NCI-H1092 (cell line): ENCODE measurements at regions not wholly inside any gene's neighbourhood (a gene's known extent, or its start where the extent isn't known, plus 50 kb on each side); places are given as distances from the start of the nearest gene placed in this dataset.

Experiments used
- DNase-seq: peaks from one replicate; lab custom pipeline; 2025; lab: John Stamatoyannopoulos, UW

DNA sequence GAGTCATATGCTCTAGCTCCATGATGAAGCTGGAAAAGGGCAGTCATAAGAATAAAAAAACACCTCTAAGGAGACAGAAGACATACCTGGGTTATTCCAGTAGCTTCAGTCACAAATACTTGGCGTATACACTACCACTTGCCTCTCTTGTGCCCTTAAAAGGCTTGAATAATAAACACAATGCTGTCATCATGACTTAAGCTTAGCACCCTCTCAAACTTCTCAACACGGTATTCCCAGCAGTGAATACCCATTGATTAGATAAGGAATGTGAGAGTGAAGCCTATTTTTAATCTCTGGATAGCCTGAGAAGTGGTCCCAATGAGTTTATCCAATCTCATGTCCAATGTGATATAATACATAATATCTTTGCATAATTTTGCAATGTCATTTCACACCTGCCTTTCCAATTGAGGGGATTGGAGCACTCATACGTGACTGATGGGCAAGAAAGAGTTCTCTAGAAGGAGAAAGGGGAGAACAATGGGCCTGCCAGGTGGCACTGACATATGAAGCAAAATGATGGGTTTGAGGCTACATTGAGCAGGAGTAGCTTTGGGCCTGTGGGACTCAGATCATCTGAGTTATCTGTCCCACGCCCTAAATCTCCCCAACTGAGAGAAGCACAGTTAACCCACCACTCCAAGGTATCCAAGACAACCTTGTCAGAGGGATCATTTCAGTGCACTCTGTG, 298.6 kb upstream of the DAB1 start:
- DNase-seq = no peak

DNA sequence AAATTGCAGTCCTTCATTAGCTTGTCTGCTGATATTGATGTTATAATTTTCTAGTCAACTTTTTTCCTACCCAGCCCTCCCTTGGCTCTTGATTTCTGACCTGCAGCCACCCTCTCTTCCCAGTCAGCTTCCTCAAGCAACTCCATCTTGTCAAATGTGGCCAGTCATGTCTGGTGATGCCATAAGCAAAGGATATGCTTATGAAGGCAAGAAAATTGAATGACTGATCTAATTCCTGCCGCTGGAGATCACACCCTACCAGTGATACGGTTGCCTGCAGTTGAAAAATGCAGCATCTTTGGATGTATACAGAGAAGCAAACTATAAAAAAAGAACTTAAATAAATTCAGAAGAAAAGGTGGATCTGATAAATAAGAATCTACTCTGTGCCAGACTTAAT, 297.1 kb upstream of the DAB1 start:
- no peak for DNase-seq

GRCh38 chr1:57719274-57719673, 295.4 kb upstream of the DAB1 start:
- no peak for DNase-seq

DNA sequence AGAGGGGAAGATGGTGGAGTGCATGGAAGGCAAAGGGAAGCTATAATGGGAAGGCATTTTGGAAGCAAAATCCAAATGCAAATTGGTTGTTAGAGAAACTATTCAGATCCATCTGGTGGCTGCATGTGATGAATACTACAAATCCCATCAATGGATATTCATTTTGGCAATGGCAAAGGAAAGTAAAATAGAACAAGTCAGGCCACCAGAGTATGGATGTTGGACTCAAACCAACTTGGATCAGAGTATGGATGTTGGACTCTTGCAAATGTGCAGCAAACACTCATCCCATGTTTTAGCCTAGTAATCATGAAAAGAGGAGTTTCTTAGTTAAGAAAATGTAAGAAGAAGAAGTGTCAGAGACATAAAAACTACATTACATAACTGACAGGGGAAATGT, 289.6 kb upstream of the DAB1 start:
- DNase-seq = no peak

- no peak for DNase-seq
Measured at GRCh38 chr1:57712846-57713245, 289.0 kb upstream of the DAB1 start.

DNA sequence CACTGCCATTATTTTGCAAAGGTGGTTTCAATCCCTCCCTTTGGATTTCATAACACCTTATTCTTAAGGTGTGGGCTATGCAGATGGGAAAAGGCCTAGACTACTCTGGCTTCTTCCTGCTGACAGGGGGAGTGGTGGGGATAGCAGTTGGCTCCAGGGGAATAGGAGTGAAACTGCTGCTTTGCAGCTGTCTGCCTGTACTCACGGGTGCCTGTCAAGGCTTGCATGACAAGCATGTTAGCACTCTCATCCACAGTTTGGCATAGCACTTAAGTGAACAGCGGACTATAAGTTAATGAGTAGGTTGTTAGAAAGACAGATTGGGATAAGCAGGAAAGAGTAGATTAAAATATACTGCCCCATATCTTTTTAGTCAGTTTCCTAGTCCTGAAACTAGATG, 287.5 kb upstream of the DAB1 start:
- no peak for DNase-seq

DNA sequence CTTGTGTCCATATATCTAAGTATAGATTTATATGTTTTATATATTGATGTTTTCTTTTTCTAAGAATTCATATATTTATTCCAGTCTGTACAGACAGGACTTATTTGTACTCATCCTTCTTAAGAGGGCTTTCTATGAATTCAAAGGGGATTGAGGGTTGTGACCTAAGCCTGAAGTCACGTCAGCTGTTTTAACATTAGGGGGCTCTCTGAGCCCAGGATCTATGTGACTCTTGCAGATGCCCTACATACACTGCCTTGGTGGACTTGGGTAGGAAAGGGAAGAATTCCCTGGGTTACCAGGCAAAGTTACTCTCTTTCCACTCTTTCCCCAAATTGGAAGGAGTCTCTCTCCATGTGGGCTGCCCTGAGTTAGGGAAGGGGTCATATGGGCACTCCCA, 283.8 kb upstream of the DAB1 start:
- no peak for DNase-seq

DNA sequence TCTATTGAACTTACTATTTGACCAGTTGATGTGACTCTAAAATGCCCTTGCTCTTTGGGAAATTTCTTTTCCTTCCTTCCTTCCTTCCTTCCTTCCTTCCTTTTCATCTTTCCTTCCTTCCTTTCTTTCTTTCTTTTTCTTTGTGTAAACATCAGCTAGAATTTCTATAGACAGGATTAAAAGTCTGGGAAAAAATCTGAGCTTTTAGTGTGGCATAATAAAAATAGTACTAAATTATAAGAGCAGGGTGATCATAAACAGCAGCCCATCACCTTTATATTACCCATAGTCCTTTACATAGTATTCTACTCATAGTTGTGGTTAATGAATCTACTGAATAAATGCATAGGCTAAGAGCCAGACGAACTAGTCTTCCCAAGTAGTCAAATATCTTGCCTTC, 281.0 kb upstream of the DAB1 start:
- no peak for DNase-seq

GRCh38 chr1:57704231-57704630, 280.4 kb upstream of the DAB1 start:
- DNase-seq = no peak

DNA sequence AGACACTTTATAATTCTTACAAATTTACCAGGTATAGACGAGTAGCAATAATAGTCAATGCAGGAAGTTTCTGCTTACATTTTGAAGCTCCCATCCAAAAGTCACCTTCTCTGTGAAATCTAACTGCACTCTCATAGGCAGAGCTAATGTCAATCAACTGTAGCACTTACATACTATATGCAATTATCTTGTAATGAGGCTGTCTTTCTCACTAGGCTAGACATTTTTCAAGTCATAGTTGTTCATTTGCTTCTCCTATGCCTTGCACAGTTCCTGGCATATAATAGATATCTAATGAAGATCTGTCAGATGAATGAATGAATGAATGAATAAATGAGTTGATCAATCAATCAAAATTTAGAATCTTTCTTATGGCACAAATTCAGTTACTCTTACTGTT, 273.0 kb upstream of the DAB1 start:
- DNase-seq = no peak

- DNase-seq = no peak
Measured at GRCh38 chr1:57696043-57696442, 272.2 kb upstream of the DAB1 start.

DNA sequence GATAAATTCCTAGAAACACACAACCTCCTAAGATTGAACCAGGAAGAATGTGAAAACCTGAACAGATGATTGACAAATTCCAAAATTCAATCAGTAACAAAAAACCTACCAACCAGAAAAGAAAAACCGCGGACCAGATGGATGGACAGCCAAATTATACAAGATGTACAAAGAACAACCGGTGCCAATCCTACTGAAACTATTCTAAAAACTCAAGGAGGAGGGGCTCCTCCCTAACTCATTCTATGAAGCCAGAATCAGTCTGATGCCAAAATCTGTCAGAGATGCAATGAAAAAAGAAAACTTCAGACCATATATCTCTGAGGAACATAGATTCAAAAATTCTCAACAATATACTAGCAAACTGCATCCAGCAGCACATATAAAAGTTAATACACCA, 262.4 kb upstream of the DAB1 start:
- no peak for DNase-seq

DNA sequence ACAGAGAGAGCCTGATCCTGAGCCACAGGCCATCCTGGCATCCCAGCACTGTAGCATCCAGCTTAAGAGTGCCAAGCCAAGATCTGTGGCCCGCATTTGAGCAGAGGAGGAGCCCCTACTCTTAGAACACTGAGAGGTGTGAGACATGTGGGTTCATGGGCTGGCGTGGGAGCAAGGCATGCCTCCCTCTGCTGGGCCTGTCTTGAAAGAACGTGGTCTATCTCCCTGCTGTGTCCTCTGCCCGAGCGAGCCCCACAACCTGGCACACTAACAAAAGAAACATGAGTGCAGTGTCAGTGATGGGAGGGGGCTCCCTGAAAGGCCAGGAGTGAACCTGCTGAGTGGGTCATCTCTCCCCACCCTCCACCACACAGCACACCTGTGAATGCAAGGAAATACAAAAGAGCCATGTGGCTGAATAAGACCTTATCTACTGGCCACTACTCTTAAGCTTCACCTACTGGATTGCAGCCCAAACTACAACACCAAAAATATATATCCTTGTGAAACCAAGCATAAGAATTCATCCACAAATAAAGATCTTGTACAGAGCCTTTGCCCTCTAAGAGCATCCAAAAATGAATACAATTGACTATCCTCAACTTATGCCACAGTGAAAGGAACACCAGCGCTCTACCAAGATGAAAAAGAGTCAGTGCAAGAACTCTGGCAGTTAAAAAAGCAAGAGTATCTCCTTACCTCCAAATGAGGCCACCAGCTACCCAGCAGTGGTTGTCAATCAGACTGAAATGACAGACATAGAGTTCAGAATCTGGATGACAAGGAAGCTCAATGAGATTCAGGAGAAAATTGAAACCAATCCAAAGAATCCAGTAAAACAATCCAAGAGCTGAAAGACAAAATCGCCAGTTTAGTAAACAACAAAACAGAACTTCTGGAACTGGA, 259.4 kb upstream of the DAB1 start:
- no peak for DNase-seq

GRCh38 chr1:57678138-57678537, 254.3 kb upstream of the DAB1 start:
- peak; percentile 42 for DNase-seq

DNA sequence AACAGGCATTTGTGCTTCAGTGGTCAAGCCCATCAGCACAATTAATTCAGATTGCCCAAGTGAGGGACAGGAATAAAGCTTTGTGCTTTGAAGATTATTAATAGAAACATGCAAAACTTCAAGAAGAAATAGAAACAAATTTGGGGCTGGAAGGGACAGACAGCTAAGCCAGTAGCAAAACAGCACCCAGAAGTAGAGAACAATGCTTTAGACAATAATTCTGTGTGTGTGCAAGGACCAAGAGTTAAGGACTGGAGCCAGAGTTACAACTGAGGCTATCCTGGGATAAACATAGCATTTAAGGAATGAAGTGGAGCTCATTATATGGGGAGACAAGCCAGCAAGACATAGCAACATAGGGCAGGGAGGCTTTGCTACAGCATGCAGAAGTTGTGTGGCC, 251.9 kb upstream of the DAB1 start:
- no peak for DNase-seq

DNA sequence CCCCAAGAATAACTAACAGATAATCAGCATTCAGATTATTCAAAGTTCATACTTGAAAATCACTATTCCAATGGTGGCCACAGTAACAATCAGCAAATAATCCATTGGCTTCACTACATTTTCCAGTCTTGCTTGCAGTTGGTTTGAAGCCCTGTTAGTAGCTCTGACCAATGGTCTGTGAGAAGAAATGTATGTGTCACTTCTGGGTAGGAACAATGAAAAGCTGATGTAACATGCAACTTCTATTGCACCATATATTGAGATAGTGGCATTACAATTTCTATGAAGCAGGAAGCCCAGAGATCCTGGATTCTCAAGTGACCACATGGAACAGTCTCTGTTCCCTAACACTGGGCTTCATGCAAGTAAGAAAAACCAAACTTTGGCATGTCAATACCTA, 250.9 kb upstream of the DAB1 start:
- DNase-seq = no peak

DNA sequence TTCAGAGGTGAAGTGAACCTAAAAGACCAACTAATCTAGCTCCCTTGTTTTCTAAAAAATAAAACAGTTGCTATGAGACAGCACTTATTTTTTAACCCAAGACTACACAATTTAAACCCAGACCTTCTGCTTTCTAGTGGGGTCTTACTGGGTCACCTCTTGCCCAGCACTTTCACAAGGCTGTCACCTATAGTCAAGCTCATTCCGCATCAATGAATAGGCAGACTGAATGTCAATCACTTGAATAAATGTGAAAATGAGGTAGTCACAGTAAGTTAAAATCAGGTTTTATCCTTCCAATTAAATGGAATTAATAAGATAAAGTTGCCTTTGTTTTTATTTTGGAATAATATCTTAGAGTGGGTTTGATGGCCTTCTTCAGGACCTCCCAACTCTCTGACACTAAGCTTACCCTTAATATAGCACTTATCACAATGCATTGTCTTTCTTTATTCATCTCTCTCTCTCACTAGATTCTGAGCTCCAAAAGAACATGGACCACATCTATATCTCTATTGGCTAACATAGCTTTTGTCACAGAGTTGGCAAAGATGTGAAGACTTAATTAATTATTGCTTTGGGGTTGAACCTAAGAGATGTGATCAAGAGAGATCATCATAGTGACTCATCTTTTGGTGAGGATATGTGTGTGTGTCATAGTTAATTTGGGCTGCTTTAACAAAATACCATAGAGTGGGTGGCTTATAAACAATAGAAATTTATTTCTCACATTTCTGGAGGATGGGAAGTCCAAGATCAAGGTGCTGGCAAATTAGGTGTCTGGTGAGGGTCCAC, 248.7 kb upstream of the DAB1 start:
- DNase-seq = no peak

- DNase-seq = no peak
Measured at GRCh38 chr1:57671750-57672149, 247.9 kb upstream of the DAB1 start.

DNA sequence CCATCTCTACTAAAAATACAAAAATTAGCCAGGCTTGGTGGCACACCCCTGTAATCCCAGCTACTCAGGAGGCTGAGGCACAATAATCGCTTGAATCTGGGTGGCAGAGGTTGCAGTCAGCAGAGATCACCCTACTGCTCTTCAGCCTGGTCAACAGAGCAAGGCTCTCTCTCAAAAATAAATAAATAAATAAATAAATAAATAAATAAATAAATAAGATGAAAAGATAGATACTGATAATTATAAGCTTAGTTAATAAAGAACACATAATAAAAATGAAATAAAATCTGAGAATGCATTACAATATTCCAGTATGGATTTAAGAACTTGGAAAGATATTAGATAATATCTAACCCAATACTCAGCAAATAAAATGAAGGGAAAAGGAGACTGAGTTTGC, 235.9 kb upstream of the DAB1 start:
- no peak for DNase-seq

DNA sequence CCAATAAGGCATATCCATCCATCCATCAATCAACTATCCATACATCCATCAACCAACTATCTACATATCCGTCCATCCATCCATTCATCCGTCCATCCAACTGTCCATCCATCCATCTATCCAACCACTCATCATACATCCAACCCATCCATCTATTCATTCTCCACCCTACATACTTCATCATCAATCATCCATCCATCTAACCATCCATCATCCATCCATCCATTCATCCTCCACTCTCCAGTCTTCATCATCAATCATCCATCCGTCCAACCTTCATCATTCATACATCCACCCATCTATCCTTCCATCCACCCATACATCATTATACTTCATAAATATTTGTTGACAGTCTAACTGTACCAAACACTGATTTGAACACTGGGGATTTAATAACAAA, 231.3 kb upstream of the DAB1 start:
- DNase-seq = no peak

- no peak for DNase-seq
Measured at GRCh38 chr1:57644667-57645066, 220.8 kb upstream of the DAB1 start.

GRCh38 chr1:57638239-57638638, 214.4 kb upstream of the DAB1 start:
- DNase-seq = no peak

GRCh38 chr1:57637155-57637554, 213.3 kb upstream of the DAB1 start:
- no peak for DNase-seq
